Mucosa of descending colon (tissue), 3 donors: ENCODE measurements at regions not wholly inside any gene's neighbourhood (a gene's known extent, or its start where the extent isn't known, plus 50 kb on each side); places are given as distances from the start of the nearest gene placed in this dataset.

Source experiments
- ATAC-seq: fragments of 200-7000 bp; cut with Tn5 transposase; one replicate; pipeline ENCODE4 v1.9.1; 2020; ENCODE audit warnings: mild to moderate bottlenecking, moderate library complexity
- DNase-seq, 3 donors: peaks; one replicate each; pipeline ENCODE4 v3.0.0-alpha.2; 2020
- H3K36me3 ChIP-seq: fragments of 200-600 bp; one replicate; pipeline ENCODE4 v1.8.0; 2021; ENCODE audit warnings: low read depth, mild to moderate bottlenecking
- H3K4me1 ChIP-seq: fragments of 200-600 bp; one replicate; pipeline ENCODE4 v1.8.0; 2021; ENCODE audit warnings: low read depth, mild to moderate bottlenecking
- H3K4me3 ChIP-seq: fragments of 200-600 bp; one replicate; pipeline ENCODE4 v1.8.0; 2021; ENCODE audit warnings: mild to moderate bottlenecking
- H3K9me3 ChIP-seq: fragments of 200-600 bp; one replicate; pipeline ENCODE4 v1.8.0; 2021; ENCODE audit warnings: mild to moderate bottlenecking
- CTCF ChIP-seq: fragments of 200-600 bp; IDR thresholded peaks from one replicate; pipeline ENCODE4 v1.8.0; 2022; ENCODE audit warnings: antibody characterized with exemption, mild to moderate bottlenecking
- intact Hi-C, 2 donors: fragments of 100-400 bp; cut with DNase I in 1 of 2; cut with micrococcal nuclease in 1 of 2; formaldehyde crosslinking; loops; one replicate each; pipeline versions ENCODE4 v1.11.0 to v1.11.1; 2022; cut with DNase I, micrococcal nuclease
- donor health status: DM: no; HTN: no; CAD: no; lungs with moderate emphysema.
- donor health status: DM: no; HTN: no; CAD: no.
- donor health status: DM: no; HTN: yes; CAD: no.

GRCh38 chr17:69962436-69962995 is 112.5 kb upstream of the KCNJ16 start:
- Histone ChIP-seq H3K4me1 (no peaks in the 10 kb centered on the region), H3K4me3 (no peak overlapping the region), H3K36me3 (no peaks in the 10 kb centered on the region), H3K9me3 (no peaks in the 10 kb centered on the region)
- no peak for TF ChIP-seq CTCF
- ATAC-seq = no peak
- intact Hi-C loops = no loop called here
- DNase-seq = no peak

DNA sequence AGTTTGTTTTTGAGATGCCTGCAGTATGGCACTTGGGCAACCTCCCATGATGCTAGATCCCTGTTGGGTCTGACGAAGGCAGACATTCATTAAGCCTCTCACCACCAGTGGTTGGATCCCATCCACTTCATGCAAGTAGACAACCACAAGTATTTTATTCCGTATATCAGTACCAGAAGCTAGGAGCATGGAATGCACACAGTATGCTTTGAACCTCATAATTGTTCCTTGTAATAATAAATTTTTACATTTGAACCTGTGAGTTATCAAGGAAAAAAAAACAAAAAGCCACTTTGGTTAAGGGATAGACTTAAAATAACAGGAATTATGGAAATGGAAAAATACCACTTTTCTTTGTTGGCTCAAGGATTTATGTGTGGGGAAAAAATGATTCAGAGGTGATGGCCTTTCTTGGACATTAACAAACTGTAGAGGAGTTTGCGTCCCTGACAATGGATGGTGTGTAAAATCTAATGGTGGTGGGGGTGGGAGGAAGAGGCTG is 107.1 kb upstream of the KCNJ16 start:
- Histone ChIP-seq H3K4me3 (no peak overlapping the region), H3K9me3 (no peaks in the 10 kb centered on the region), H3K4me1 (no peaks in the 10 kb centered on the region), H3K36me3 (no peaks in the 10 kb centered on the region)
- intact Hi-C loops = no loop called here
- ATAC-seq (no peak), DNase-seq (no peak)
- no peak for TF ChIP-seq CTCF

GRCh38 chr17:69969897-69970296 is 105.1 kb upstream of the KCNJ16 start:
- ATAC-seq = no peak
- Histone ChIP-seq H3K36me3 (no peaks in the 10 kb centered on the region), H3K9me3 (no peaks in the 10 kb centered on the region), H3K4me3 (no peak overlapping the region), H3K4me1 (no peaks in the 10 kb centered on the region)
- DNase-seq = no peak
- intact Hi-C loops = no loop called here
- TF ChIP-seq CTCF = no peak

DNA sequence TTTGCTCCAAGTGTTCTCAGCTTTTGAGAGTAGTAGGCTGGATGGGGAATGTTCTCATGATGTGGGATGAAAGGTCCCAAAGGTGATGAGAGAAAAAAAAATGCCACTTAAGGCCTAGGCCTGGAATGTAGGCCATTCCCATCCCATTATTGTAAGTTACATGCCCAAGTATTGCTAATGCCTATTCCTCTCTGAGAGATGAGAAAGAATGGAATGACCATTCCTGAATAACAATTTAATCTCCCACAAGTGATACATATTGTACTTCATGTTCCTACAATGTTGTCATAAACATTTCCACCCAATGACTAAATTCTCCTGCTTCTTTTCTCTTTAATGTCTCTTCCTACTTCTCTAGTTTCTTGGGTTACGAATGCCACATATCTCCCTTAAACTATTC is 102.8 kb upstream of the KCNJ16 start:
- no peak for TF ChIP-seq CTCF
- DNase-seq = no peak
- intact Hi-C loops = no loop called here
- Histone ChIP-seq H3K9me3 (no peaks in the 10 kb centered on the region), H3K4me3 (no peak overlapping the region), H3K4me1 (no peaks in the 10 kb centered on the region), H3K36me3 (no peaks in the 10 kb centered on the region)
- no peak for ATAC-seq

DNA sequence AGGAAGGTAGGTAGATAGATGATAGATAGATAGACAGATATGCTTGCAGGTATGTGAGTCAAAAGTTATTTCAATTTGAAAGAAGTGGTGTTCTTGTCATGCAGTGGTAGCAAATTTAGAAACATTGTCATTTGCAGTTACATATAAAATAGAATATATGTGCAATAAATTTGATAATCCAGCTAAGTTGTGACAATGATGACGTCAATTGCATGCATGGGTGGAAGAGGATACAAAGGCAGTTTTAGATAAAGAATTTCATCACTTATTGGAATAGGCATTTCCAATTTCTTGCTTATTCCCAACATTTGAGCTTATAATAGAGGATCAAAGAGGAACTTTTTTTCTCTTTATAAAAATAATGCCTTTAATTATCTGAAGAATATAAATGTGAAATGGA is 99.2 kb upstream of the KCNJ16 start:
- DNase-seq = no peak
- no peaks in the 10 kb centered on the region for H3K9me3 ChIP-seq
- TF ChIP-seq CTCF = no peak
- no peaks in the 10 kb centered on the region for H3K36me3 ChIP-seq
- intact Hi-C loops = no loop called here
- no peaks in the 10 kb centered on the region for H3K4me1 ChIP-seq
- no peak overlapping the region for H3K4me3 ChIP-seq
- no peak for ATAC-seq
